Dedifferentiated amniotic fluid mesenchymal stem cell (primary cell): ENCODE measurements at regions not wholly inside any gene's neighbourhood (a gene's known extent, or its start where the extent isn't known, plus 50 kb on each side); places are given as distances from the start of the nearest gene placed in this dataset.
"Not testable (repeated sequence)": the region's sequence is repeated elsewhere in the genome, so short reads cannot be mapped to it uniquely, and the experiment has no call there.

Experiments
- DNase-seq: peaks from one replicate; pipeline ENCODE4 v3.0.0-alpha.2; 2016; ENCODE audit errors: extremely low spot score

DNA sequence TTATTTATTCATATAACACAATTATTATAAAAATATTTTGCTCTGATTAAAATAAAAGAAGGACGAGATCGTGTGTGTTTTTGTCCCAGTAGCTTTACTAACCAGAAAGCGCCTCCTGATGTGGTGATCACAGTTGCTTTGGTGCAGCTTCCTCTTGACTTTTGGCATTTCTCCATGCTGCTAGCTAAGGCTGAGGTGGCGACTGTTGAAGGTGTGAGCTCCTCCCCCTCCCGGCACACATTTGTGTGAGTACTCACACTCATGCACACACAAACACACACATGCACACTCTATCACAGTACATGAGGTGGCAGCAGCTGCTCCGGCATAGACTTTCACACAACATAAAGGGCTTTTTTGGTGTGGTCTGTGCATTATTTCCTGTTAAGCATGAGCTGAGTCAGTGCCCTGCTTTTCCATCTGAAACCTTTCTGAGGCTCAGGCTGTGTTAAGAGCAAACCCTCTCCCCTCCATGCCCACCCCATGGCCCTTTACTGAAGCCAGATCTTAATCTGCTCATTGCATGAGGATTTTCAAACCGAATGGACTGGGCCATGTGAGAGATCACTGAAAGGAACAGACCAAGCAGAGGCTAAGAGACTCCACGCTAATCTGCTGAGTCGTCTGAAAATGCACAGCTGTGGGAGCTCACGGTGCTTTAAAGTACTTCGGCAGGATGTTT, 53.3 kb downstream of the FOXD4L1 start:
- DNase-seq = not testable (repeated sequence)

DNA sequence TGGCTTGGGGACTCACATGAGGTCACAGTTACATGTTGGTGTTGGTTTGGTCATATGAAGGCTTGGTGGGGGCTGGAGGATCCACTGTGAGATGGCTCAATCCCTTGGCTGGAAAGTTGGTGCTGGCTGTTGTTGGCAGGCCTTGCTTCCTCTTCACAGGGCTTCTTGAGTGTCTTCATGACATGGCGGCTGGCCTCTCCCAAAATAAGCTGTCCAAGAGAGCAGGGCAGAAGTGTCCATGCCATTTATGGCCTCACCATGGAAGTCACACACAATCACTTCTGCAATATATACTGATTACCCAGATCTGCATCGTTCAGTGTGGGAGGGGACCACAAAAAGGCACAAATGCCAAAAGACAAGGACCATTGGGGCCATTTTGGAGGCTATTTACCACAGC, 61.4 kb downstream of the FOXD4L1 start:
- not testable (repeated sequence) for DNase-seq

DNA sequence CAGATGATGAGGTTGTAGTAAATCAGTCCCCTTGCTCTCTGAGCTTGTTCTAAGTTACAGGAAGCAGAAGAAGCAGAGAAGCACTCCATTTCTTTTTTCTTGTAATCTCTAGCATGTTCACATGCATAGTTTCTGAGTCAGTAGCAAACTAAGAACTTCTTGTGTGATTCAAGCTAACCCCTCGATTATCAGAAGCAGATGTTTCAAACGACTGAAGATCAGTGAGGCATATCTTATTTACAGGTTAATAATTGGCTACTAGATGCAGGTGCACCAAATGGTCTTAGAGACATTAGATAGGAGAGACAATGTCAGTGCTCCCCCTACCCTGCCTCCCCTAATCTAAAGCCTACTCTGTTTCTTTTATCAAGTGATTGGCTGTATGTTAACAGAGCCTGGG, 64.2 kb downstream of the FOXD4L1 start:
- DNase-seq = not testable (repeated sequence)

DNA sequence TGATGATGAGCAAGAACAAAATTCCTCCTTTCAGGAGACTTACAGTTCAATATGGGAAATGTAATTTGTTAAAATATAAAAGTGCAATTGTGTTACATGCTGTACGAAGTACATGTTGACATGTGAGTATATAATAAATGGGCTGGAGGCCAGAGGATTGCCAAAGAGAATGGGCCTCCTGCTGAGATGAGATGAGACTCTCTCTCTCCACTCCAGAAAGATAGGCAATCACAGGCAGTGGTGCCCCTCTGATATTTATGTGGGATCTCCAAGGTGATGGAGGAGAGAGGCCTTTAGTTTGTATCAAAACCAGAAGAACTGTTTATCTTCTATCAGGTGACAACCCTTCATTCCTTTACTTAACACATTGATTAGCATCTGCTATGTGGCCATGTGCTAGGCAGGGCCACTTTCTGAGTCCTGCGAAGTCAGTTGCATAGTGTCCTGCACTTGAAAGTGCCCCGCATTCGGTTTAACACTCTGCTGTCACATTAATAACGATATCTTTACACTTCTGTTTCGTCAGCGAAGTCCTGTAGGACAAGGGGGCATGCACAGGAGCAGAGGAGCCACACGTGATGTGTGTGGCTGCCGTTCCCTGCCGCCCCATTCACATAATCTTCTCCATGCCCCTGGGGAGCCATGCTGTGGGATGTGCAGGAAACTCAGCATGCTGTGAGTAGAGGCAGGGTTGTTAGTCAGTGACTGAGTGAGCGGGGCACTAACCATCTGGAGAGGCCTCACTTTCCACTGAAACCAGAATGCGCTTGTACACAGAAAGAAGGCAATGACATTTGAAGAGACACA, 60.2 kb upstream of the RABL2A start:
- DNase-seq = not testable (repeated sequence)

DNA sequence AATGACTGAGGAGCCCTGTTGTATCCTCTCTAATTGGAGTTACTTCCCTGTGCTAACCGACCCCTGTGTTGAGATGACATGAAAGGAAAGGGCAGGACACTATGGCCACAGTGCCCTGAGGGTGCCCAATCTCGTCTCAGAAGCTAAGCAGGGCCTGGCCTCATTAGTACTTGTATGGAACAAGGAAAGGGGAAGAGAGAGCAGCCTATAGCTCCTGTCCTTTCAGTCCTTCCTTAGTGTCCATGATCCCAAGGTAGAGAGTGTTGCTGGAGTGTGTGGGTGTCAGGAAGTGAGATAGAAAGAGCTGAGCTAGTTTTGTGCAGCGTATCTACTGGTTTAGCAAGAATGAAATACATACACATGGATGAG, 59.6 kb upstream of the RABL2A start:
- DNase-seq = not testable (repeated sequence)

DNA sequence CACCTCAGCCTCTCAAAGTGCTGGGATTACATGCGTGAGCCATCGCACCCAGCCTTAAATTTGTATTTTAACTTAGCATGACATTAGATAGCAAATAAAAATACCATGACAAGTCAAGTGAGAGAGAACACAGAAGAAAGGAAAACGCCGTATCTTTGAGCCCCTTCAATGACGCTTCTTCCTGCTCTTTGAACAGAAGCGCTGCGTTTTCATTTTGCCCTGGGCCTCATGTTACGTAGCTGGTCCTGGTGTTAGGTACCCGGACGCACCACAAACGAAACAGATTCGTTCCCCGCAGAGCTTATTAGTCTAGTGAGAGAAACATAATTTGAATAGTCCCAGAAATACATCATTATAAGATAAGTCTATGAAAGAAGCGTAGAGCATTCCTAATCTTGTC, 58.8 kb upstream of the RABL2A start:
- DNase-seq = not testable (repeated sequence)

DNA sequence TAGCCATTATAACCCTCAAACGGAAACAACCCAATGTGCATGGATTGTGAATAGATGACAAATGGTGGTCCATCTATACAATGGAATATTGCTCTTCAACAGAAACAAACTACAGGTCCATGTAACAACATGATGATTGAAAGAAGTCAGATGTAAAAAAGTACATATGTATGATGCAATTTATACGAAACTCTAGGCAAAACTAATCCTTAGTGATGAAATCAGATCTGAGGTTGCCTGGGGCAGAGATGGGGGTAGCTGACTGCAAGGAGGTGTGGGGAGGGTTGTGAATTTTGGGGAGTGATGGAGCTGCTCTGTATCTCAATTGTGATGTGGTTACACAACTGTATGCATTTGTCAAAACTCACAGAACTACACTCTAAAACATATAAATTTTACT, 57.0 kb upstream of the RABL2A start:
- DNase-seq = peak; percentile 16

DNA sequence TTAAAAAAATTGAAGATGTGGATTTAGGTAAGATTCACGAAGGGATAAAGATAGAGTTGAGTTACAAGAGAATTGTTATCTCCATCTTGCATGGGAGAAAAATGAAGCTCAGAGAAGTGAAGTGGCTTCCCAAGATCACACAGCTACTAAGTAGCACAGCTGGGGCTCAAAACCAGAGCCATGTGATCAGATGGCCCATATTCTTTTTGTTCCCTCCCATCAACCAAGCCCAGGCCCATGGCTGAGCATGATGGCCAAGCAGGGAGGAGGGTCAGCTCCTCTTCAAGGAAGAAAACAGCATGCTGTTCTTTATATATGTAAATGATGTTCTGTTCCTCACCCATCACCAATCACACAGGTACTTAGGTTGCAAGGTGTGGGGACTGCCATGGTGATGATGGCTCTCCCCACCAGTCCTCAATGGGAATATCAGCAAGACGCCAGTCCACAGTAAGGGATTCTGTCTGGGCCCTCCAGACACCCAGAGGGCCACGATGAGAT, 56.5 kb upstream of the RABL2A start:
- DNase-seq = not testable (repeated sequence)

DNA sequence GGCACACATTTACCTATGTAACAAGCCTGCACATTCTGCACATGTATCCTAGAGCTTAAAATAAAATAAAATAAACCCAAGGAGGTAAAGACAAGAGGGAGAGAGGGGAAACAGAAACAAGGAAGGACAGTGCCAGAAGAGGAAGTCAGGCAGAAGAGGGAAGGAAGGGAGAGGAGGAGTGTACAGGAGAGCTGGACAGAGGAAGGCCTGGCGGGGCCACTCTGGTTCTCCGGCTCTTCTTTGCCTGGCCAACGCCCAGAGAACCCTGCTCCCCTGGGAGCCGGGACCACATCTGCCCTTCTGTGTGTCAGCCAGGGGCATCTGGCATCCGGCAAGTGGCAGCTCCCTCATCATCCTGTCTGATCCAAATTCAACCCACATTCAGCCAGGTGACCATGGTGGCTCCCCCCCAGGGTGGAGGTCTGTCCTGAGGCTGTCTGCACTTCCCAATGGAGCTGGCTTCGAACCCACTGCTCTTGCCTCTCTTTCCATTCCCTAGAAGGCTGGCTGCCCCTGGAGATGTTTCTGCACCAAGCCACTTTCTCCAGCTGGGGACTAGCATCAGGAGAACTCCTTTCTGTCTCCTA, 55.5 kb upstream of the RABL2A start:
- not testable (repeated sequence) for DNase-seq

DNA sequence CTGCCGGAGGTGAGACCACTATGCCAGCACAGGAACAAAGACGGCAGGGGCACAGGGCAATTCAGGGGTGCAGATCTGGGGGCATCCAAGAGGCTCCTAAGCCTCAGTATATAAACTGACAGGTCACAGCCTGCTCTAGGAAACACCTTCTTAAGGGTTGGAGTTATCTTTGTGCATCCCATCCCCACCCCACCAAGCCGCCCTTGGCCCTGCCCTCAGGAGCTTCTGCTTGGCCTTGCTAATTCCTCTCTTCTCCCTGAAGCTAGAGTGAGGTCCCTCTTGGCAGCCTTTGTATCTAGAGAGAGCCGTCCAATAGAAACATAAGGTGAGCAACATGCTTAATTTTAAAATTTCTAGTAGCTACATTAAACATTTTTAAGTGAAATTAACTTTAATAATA, 51.3 kb upstream of the RABL2A start:
- not testable (repeated sequence) for DNase-seq

DNA sequence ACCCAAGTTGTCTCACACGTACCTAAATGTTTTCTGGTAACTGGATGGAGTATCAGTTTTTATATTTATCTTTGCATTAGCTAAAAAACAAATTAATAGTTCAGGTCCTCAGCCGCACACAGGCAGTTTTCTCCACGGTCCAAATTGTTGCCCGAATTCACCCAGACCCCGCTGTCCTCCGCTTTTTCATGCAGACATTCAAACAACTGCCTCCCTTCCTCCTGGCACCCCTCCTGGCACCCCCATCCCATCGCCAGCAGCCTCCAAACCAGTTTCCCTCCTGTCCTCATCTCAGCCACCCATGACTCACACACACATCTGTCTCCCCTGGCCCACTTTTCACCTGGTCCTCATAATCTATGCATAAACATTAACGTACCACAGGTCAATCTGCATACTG, 50.7 kb upstream of the RABL2A start:
- not testable (repeated sequence) for DNase-seq
